Activated naive CD8-positive, alpha-beta T cell (primary cell): ENCODE measurements at regions not wholly inside any gene's neighbourhood (a gene's known extent, or its start where the extent isn't known, plus 50 kb on each side); places are given as distances from the start of the nearest gene placed in this dataset.

Experiments used
- H3K27ac Mint-ChIP-seq: one replicate; pipeline ENCODE4 v1.8.0; 2021; ENCODE audit warnings: mixed read lengths
- H3K27me3 Mint-ChIP-seq: one replicate; pipeline ENCODE4 v1.8.0; 2021; ENCODE audit warnings: mixed read lengths
- H3K36me3 Mint-ChIP-seq: one replicate; pipeline ENCODE4 v1.8.0; 2021; ENCODE audit warnings: mixed read lengths
- H3K4me1 Mint-ChIP-seq: one replicate; pipeline ENCODE4 v1.8.0; 2021; ENCODE audit warnings: low read depth, mixed read lengths
- H3K4me3 Mint-ChIP-seq: one replicate; pipeline ENCODE4 v1.8.0; 2021; ENCODE audit warnings: mild to moderate bottlenecking, mixed read lengths
- H3K9me3 Mint-ChIP-seq: one replicate; pipeline ENCODE4 v1.8.0; 2021; ENCODE audit warnings: low read depth, mixed read lengths

- peaks cover 8% of the 10 kb centered on the region for H3K9me3 Mint-ChIP-seq
- H3K27ac Mint-ChIP-seq = no peak overlapping the region
- no peaks in the 10 kb centered on the region for H3K27me3 Mint-ChIP-seq
- H3K4me3 Mint-ChIP-seq = no peak overlapping the region
- H3K4me1 Mint-ChIP-seq = no peaks in the 10 kb centered on the region
- H3K36me3 Mint-ChIP-seq = no peaks in the 10 kb centered on the region
These were observed 581.2 kb upstream of the ZNF608 start for GRCh38 chr5:125327676-125328075.

GRCh38 chr5:125331987-125332598, 585.7 kb upstream of the ZNF608 start:
- Mint-ChIP-seq H3K4me1 (no peaks in the 10 kb centered on the region), H3K27ac (no peak overlapping the region), H3K36me3 (no peaks in the 10 kb centered on the region), H3K4me3 (no peak overlapping the region), H3K9me3 (peaks cover 8% of the 10 kb centered on the region), H3K27me3 (no peaks in the 10 kb centered on the region)

- Mint-ChIP-seq H3K27me3 (no peaks in the 10 kb centered on the region), H3K4me1 (no peaks in the 10 kb centered on the region)
These were observed 587.0 kb upstream of the ZNF608 start for GRCh38 chr5:125333416-125333815.

GRCh38 chr5:125336401-125336800, 590.0 kb upstream of the ZNF608 start:
- no peaks in the 10 kb centered on the region for H3K36me3 Mint-ChIP-seq
- H3K27me3 Mint-ChIP-seq = no peaks in the 10 kb centered on the region
- H3K27ac Mint-ChIP-seq = no peak overlapping the region
- H3K4me1 Mint-ChIP-seq = no peaks in the 10 kb centered on the region
- no peak overlapping the region for H3K4me3 Mint-ChIP-seq
- peaks cover 4% of the 10 kb centered on the region for H3K9me3 Mint-ChIP-seq

More at GRCh38 chr5:125333416-125333815, 587.0 kb upstream of the ZNF608 start:
- Mint-ChIP-seq H3K4me3 (no peak overlapping the region), H3K9me3 (peaks cover 12% of the 10 kb centered on the region), H3K36me3 (no peaks in the 10 kb centered on the region), H3K27ac (no peak overlapping the region)

GRCh38 chr5:125337294-125337693, 590.9 kb upstream of the ZNF608 start:
- Mint-ChIP-seq H3K27me3 (no peaks in the 10 kb centered on the region), H3K36me3 (no peaks in the 10 kb centered on the region), H3K9me3 (peaks cover 8% of the 10 kb centered on the region), H3K27ac (no peak overlapping the region), H3K4me3 (no peak overlapping the region), H3K4me1 (no peaks in the 10 kb centered on the region)

GRCh38 chr5:125338440-125339174, 592.2 kb upstream of the ZNF608 start:
- no peaks in the 10 kb centered on the region for H3K27me3 Mint-ChIP-seq
- no peaks in the 10 kb centered on the region for H3K36me3 Mint-ChIP-seq
- no peak overlapping the region for H3K4me3 Mint-ChIP-seq
- H3K9me3 Mint-ChIP-seq = peaks cover 14% of the 10 kb centered on the region
- no peak overlapping the region for H3K27ac Mint-ChIP-seq
- H3K4me1 Mint-ChIP-seq = no peaks in the 10 kb centered on the region

GRCh38 chr5:125341436-125341835, 595.0 kb upstream of the ZNF608 start:
- H3K27me3 Mint-ChIP-seq = peaks cover 2% of the 10 kb centered on the region

GRCh38 chr5:125343015-125343414, 596.6 kb upstream of the ZNF608 start:
- Mint-ChIP-seq H3K9me3 (peaks cover 10% of the 10 kb centered on the region), H3K4me3 (no peak overlapping the region), H3K4me1 (no peaks in the 10 kb centered on the region), H3K36me3 (no peaks in the 10 kb centered on the region), H3K27me3 (peaks cover 2% of the 10 kb centered on the region), H3K27ac (no peak overlapping the region)

More at GRCh38 chr5:125341436-125341835, 595.0 kb upstream of the ZNF608 start:
- Mint-ChIP-seq H3K4me1 (no peaks in the 10 kb centered on the region), H3K36me3 (no peaks in the 10 kb centered on the region), H3K27ac (no peak overlapping the region), H3K9me3 (peaks cover 14% of the 10 kb centered on the region), H3K4me3 (no peak overlapping the region)

- H3K27me3 Mint-ChIP-seq = peaks cover 2% of the 10 kb centered on the region
- no peaks in the 10 kb centered on the region for H3K4me1 Mint-ChIP-seq
- no peak overlapping the region for H3K4me3 Mint-ChIP-seq
- no peaks in the 10 kb centered on the region for H3K36me3 Mint-ChIP-seq
- H3K27ac Mint-ChIP-seq = no peak overlapping the region
- H3K9me3 Mint-ChIP-seq = peaks cover 10% of the 10 kb centered on the region
These were observed 599.9 kb upstream of the ZNF608 start for GRCh38 chr5:125346316-125346715.

- Mint-ChIP-seq H3K27ac (no peak overlapping the region), H3K4me3 (no peak overlapping the region), H3K4me1 (no peaks in the 10 kb centered on the region), H3K36me3 (no peaks in the 10 kb centered on the region), H3K9me3 (no peaks in the 10 kb centered on the region), H3K27me3 (peaks cover 2% of the 10 kb centered on the region)
These were observed 601.8 kb upstream of the ZNF608 start for GRCh38 chr5:125348221-125348692.

GRCh38 chr5:125348936-125349831, 602.7 kb upstream of the ZNF608 start:
- Mint-ChIP-seq H3K27me3 (peaks cover 2% of the 10 kb centered on the region), H3K36me3 (no peaks in the 10 kb centered on the region), H3K27ac (no peak overlapping the region), H3K4me3 (no peak overlapping the region), H3K9me3 (peaks cover 2% of the 10 kb centered on the region), H3K4me1 (no peaks in the 10 kb centered on the region)

GRCh38 chr5:125357660-125358059, 611.2 kb upstream of the ZNF608 start:
- Mint-ChIP-seq H3K4me1 (no peaks in the 10 kb centered on the region), H3K9me3 (peaks cover 30% of the 10 kb centered on the region), H3K36me3 (no peaks in the 10 kb centered on the region), H3K27ac (no peak overlapping the region), H3K4me3 (no peak overlapping the region), H3K27me3 (no peaks in the 10 kb centered on the region)

- Mint-ChIP-seq H3K4me3 (no peak overlapping the region), H3K4me1 (no peaks in the 10 kb centered on the region), H3K27me3 (no peaks in the 10 kb centered on the region), H3K27ac (no peak overlapping the region), H3K9me3 (peaks cover 9% of the 10 kb centered on the region), H3K36me3 (no peaks in the 10 kb centered on the region)
These were observed 619.3 kb upstream of the ZNF608 start for GRCh38 chr5:125365747-125366146.

GRCh38 chr5:125367702-125368101, 621.3 kb upstream of the ZNF608 start:
- Mint-ChIP-seq H3K27ac (no peak overlapping the region), H3K27me3 (no peaks in the 10 kb centered on the region), H3K9me3 (peaks cover 16% of the 10 kb centered on the region), H3K4me1 (no peaks in the 10 kb centered on the region), H3K36me3 (no peaks in the 10 kb centered on the region), H3K4me3 (no peak overlapping the region)
